HepG2 (cell line): ENCODE measurements at regions not wholly inside any gene's neighbourhood (a gene's known extent, or its start where the extent isn't known, plus 50 kb on each side); places are given as distances from the start of the nearest gene placed in this dataset.

ENCODE experiments used
- ATAC-seq: fragments of 200-7000 bp; cut with Tn5 transposase; 3 replicates; pipeline ENCODE4 v1.9.1; 2020; ENCODE audit warnings: mild to moderate bottlenecking, moderate library complexity
- BruUV-seq: library from RNA; stranded (reverse); fragments of 400-500 nt; replicated peaks from 2 replicates; lab custom pipeline; 2021; lab: Mats Ljungman, UMichigan
- CTCF ChIA-PET: fragments of 300-600 bp; formaldehyde crosslinking; extraction: SDS; loops from one replicate; lab custom pipeline; 2021; ENCODE audit warnings: low total read pairs, inconsistent platforms, low intra/inter-chr PET ratio; lab: Yijun Ruan, JAX
- POLR2A ChIA-PET: fragments of 350-600 bp; sonication (Branson Sonifier 250); formaldehyde crosslinking; loops from one replicate; lab custom pipeline; 2020; ENCODE audit warnings: antibody characterized with exemption, inconsistent platforms; lab: Yijun Ruan, JAX
- DNase-seq: peaks from one replicate; pipeline ENCODE4 v3.0.0-alpha.2; 2015; ENCODE audit warnings: low spot score
- FAIRE-seq: peaks from 3 replicates; lab custom pipeline; 2011; peaks lifted over from hg19 to GRCh38; lab: Jason Lieb, UNC
- H2AFZ ChIP-seq: one replicate; pipeline ENCODE4 v1.6.1; 2011; ENCODE audit warnings: low read length, inconsistent platforms
- H3K27ac ChIP-seq: fragments of 300-600 bp; 3 replicates; pipeline ENCODE4 v1.8.0; 2011; ENCODE audit warnings: mixed run types, mild to moderate bottlenecking, mixed read lengths, low read length, inconsistent platforms; ENCODE audit not compliant: insufficient read depth; ENCODE audit errors: extremely low read length
- H3K27me3 ChIP-seq, 2 experiments: fragments of 200-600 bp in 1 of 2; 2 replicates in 1 of 2; 3 replicates in 1 of 2; pipeline versions ENCODE4 v1.6.0 to v1.8.0; 2011; ENCODE audit warnings: low read length in 2 of 2, mild to moderate bottlenecking in 2 of 2, moderate library complexity in 2 of 2, inconsistent platforms in 1 of 2; ENCODE audit not compliant: insufficient read depth in 2 of 2, control insufficient read depth in 1 of 2
- H3K36me3 ChIP-seq, 2 experiments: fragments of 200-600 bp in 1 of 2; replicated peaks in 1 of 2; 2 replicates in 1 of 2; 3 replicates in 1 of 2; pipeline versions ENCODE4 v1.5.1 to v1.8.0; 2011; ENCODE audit warnings: low read length in 2 of 2, inconsistent platforms in 1 of 2; ENCODE audit not compliant: insufficient read depth in 2 of 2, control insufficient read depth in 1 of 2
- H3K4me1 ChIP-seq: 2 replicates; pipeline ENCODE4 v1.5.1; 2012; ENCODE audit warnings: low read length, inconsistent platforms; ENCODE audit not compliant: insufficient read depth
- H3K4me2 ChIP-seq: 2 replicates; pipeline ENCODE4 v1.6.0; 2011; ENCODE audit warnings: low read depth, low read length, inconsistent platforms
- H3K4me3 ChIP-seq, 3 experiments: fragments of 200-600 bp in 1 of 3; sonication (generic), shearing (Covaris generic) in 1 of 3; replicated peaks in 1 of 3; 2 replicates each; pipeline ENCODE4 v1.5.1; 2011 to 2016; ENCODE audit warnings: low read length in 3 of 3, inconsistent platforms in 2 of 3, low read depth in 2 of 3, mild to moderate bottlenecking in 2 of 3, control low read depth in 1 of 3, mixed read lengths in 1 of 3; ENCODE audit not compliant: insufficient read depth in 1 of 3
- H3K79me2 ChIP-seq: one replicate; pipeline ENCODE4 v1.6.1; 2011; ENCODE audit warnings: low read length, inconsistent platforms; ENCODE audit not compliant: insufficient read depth
- H3K9ac ChIP-seq: 2 replicates; pipeline ENCODE4 v1.6.0; 2011; ENCODE audit warnings: mild to moderate bottlenecking, low read depth, low read length, inconsistent platforms; ENCODE audit not compliant: insufficient read depth
- H3K9me3 ChIP-seq: 2 replicates; pipeline ENCODE4 v1.5.1; 2012; ENCODE audit warnings: mild to moderate bottlenecking, low read length
- H4K20me1 ChIP-seq: 2 replicates; pipeline ENCODE4 v1.6.0; 2011; ENCODE audit warnings: inconsistent platforms, mild to moderate bottlenecking, low read length, moderate library complexity; ENCODE audit not compliant: insufficient read depth
- AHR ChIP-seq: IDR thresholded peaks from 2 replicates; pipeline ENCODE4 v1.6.1; 2018; ENCODE audit warnings: missing genetic modification reagents, missing compliant biosample characterization
- CAMTA2 ChIP-seq: sonication (generic); formaldehyde crosslinking; IDR thresholded peaks from 2 replicates; pipeline ENCODE4 v1.4.0; 2020; ENCODE audit warnings: mild to moderate bottlenecking, missing genetic modification reagents, borderline replicate concordance
- HDAC1 ChIP-seq: sonication (generic); formaldehyde crosslinking; IDR thresholded peaks from 2 replicates; pipeline ENCODE4 v1.5.1; 2020; ENCODE audit warnings: mild to moderate bottlenecking, missing genetic modification reagents
- ZFP90 ChIP-seq: sonication (generic); formaldehyde crosslinking; IDR thresholded peaks from 2 replicates; pipeline ENCODE4 v1.8.0; 2022; ENCODE audit warnings: missing genetic modification reagents, mild to moderate bottlenecking, inconsistent platforms, borderline replicate concordance
- ZMYM3 ChIP-seq: sonication (generic); formaldehyde crosslinking; IDR thresholded peaks from 2 replicates; pipeline ENCODE4 v1.5.1; 2020; ENCODE audit warnings: mild to moderate bottlenecking, missing genetic modification reagents
- ZNF251 ChIP-seq: sonication (generic); formaldehyde crosslinking; IDR thresholded peaks from 2 replicates; pipeline ENCODE4 v1.9.0; 2021; ENCODE audit warnings: mild to moderate bottlenecking, missing genetic modification reagents
- ZNF292 ChIP-seq: sonication (generic); formaldehyde crosslinking; IDR thresholded peaks from 2 replicates; pipeline ENCODE4 v1.8.1; 2022; ENCODE audit warnings: mild to moderate bottlenecking, low read depth, missing genetic modification reagents, borderline replicate concordance
- ZNF503 ChIP-seq: sonication (generic); formaldehyde crosslinking; IDR thresholded peaks from 2 replicates; pipeline ENCODE4 v1.4.0; 2020; ENCODE audit warnings: missing genetic modification reagents
- ZNF737 ChIP-seq: sonication (generic); formaldehyde crosslinking; IDR thresholded peaks from 2 replicates; pipeline ENCODE4 v1.5.0; 2020; ENCODE audit warnings: missing genetic modification reagents, mild to moderate bottlenecking, borderline replicate concordance
- ZNF883 ChIP-seq: sonication (generic); formaldehyde crosslinking; IDR thresholded peaks from 2 replicates; pipeline ENCODE4 v1.5.1; 2020; ENCODE audit warnings: mild to moderate bottlenecking, missing genetic modification reagents; ENCODE audit errors: not compliant biosample characterization
- WGBS: methylation state at CpG from one replicate; pipeline ENCODE4 v1.1.6; 2017; ENCODE audit warnings: low lambda C conversion rate; 5-methylcytosine and 5-hydroxymethylcytosine counted together
- in situ Hi-C: cut with HindIII; loops from 2 replicates; pipeline ENCODE4 v1.10.0; 2017; ENCODE audit warnings: low pct_unique_long_range_greater_than_20kb; ENCODE audit not compliant: extremely low pct_ligation_motif_present
- intact Hi-C: fragments of 100-400 bp; cut with micrococcal nuclease; formaldehyde crosslinking; loops from one replicate; pipeline ENCODE4 v1.10.0; 2022; ENCODE audit not compliant: unreplicated experiment
- TF ChIP-seq, protein P1 (sequence below): sonication (generic); formaldehyde crosslinking; IDR thresholded peaks from 2 replicates; pipeline ENCODE4 v1.4.0; 2020; ENCODE audit warnings: missing genetic modification reagents, mild to moderate bottlenecking, borderline replicate concordance

DNA sequence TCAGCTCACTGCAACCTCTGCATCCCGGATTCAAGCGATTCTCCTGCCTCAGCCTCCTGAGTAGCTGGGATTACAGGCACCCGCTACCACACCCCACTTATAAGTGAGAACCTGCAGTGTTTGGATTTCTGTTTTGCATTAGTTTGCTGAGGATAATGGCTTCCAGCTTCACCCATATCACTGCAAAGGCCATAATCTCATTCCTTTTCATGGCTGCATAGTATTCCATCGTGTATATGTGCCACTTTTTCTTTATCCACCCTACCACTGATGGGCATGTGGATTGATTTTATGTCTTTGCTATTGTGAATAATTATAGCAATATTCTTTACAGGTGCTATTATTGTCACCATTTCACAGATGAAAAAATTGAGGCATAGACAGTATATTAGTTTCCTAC lies 301.0 kb upstream of the MAF start:
- FAIRE-seq (no peak), DNase-seq (no peak), ATAC-seq (no peak)
- H3K27ac ChIP-seq: no peak overlapping the region
- no peaks in the 10 kb centered on the region for H3K27me3 ChIP-seq
- CTCF ChIA-PET: no interaction called here
- WGBS: 57% methylated on average over 4 of the region's 4 CpGs
- H3K4me1 ChIP-seq: peaks cover 40% of the 10 kb centered on the region
- H3K9ac ChIP-seq: no peak overlapping the region
- POLR2A ChIA-PET: no interaction called here
- H2AFZ ChIP-seq: no peak overlapping the region
- no peaks in the 10 kb centered on the region for H3K79me2 ChIP-seq
- no peaks in the 10 kb centered on the region for H3K9me3 ChIP-seq
- no peak overlapping the region for H3K4me3 ChIP-seq
- BruUV-seq: no TSS peak
- no peak for TF ChIP-seq ZNF292 (CRISPR knock-in tag)
- intact Hi-C loops (no loop called here), in situ Hi-C loops (no loop called here)
- H3K36me3 ChIP-seq: no peaks in the 10 kb centered on the region
- no peaks in the 10 kb centered on the region for H4K20me1 ChIP-seq
- H3K4me2 ChIP-seq: no peak overlapping the region

- FAIRE-seq: no peak
- Histone ChIP-seq H3K9ac (no peak overlapping the region), H3K27ac (no peak overlapping the region), H2AFZ (no peak overlapping the region), H3K79me2 (no peaks in the 10 kb centered on the region), H3K4me3 (no peak overlapping the region), H3K36me3 (no peaks in the 10 kb centered on the region), H3K9me3 (no peaks in the 10 kb centered on the region), H3K4me2 (no peak overlapping the region), H3K27me3 (no peaks in the 10 kb centered on the region), H4K20me1 (no peaks in the 10 kb centered on the region), H3K4me1 (peaks cover 43% of the 10 kb centered on the region)
- no peak for ATAC-seq
- no peak for DNase-seq
- TF ChIP-seq HDAC1 (no peak), CAMTA2 (CRISPR knock-in tag) (no peak), ZNF883 (CRISPR knock-in tag) (no peak), ZNF737 (CRISPR knock-in tag) (no peak), AHR (CRISPR knock-in tag) (no peak), ZNF503 (CRISPR knock-in tag) (no peak), ZMYM3 (CRISPR knock-in tag) (no peak), ZFP90 (no peak), ZNF251 (CRISPR knock-in tag) (no peak)
- TF ChIP-seq, protein P1, sequence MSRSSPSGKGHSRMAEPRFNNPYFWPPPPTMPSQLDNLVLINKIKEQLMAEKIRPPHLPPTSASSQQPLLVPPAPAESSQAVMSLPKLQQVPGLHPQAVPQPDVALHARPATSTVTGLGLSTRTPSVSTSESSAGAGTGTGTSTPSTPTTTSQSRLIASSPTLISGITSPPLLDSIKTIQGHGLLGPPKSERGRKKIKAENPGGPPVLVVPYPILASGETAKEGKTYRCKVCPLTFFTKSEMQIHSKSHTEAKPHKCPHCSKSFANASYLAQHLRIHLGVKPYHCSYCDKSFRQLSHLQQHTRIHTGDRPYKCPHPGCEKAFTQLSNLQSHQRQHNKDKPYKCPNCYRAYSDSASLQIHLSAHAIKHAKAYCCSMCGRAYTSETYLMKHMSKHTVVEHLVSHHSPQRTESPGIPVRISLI (CRISPR knock-in tag): no peak
- POLR2A ChIA-PET: no interaction called here
- in situ Hi-C loops (no loop called here), intact Hi-C loops (no loop called here)
- CTCF ChIA-PET: no interaction called here
- no TSS peak for BruUV-seq
Observed at GRCh38 chr16:79899716-79900115, 299.2 kb upstream of the MAF start.
